ENCODE measurements at regions not wholly inside any gene's neighbourhood (a gene's known extent, or its start where the extent isn't known, plus 50 kb on each side); places are given as distances from the start of the nearest gene placed in this dataset.

- Histone ChIP-seq H3K9ac (ENCODE audit: low read length) (no peak overlapping the region), H3K4me3 (ENCODE audit: low read depth, low read length, poor library complexity, severe bottlenecking) (no peak overlapping the region), H3K27ac (ENCODE audit: low read depth, low read length, poor library complexity, severe bottlenecking) (no peak overlapping the region), H3K9me2 (ENCODE audit: low read depth, low read length) (no peaks in the 10 kb centered on the region), H3K36me3 (ENCODE audit: insufficient read depth, low read length) (no peaks in the 10 kb centered on the region), H3K79me2 (ENCODE audit: insufficient read depth, low read length) (no peaks in the 10 kb centered on the region), H3F3A (ENCODE audit: insufficient read depth, low read length) (no peaks in the 10 kb centered on the region), H2AFZ (ENCODE audit: low read length) (no peak overlapping the region), H3K9me3 (ENCODE audit: low read length) (no peaks in the 10 kb centered on the region), H3K4me2 (ENCODE audit: low read length) (no peak overlapping the region), H3K27me3 (ENCODE audit: insufficient read depth, low read length) (no peaks in the 10 kb centered on the region), H4K20me1 (ENCODE audit: insufficient read depth, low read length) (no peaks in the 10 kb centered on the region), H3K4me1 (ENCODE audit: insufficient read depth, low read length, severe bottlenecking) (no peaks in the 10 kb centered on the region)
- no peak for TF ChIP-seq EZH2 (IDR thresholded peaks at IDR 0.05; ENCODE audit: borderline replicate concordance, low read length)
- no peak for TF ChIP-seq CTCF (IDR thresholded peaks at IDR 0.05; ENCODE audit: low read length)
Observed at GRCh38 chr2:200028998-200029397, 73.6 kb downstream of the MAIP1 start.

GRCh38 chr2:200032895-200033294 is 77.5 kb downstream of the MAIP1 start:
- Histone ChIP-seq H2AFZ (ENCODE audit: low read length) (no peak overlapping the region), H4K20me1 (ENCODE audit: insufficient read depth, low read length) (no peaks in the 10 kb centered on the region), H3K4me2 (ENCODE audit: low read length) (no peak overlapping the region), H3K4me1 (ENCODE audit: insufficient read depth, low read length, severe bottlenecking) (no peaks in the 10 kb centered on the region), H3K27ac (ENCODE audit: low read depth, low read length, poor library complexity, severe bottlenecking) (no peak overlapping the region), H3K36me3 (ENCODE audit: insufficient read depth, low read length) (no peaks in the 10 kb centered on the region), H3K9me2 (ENCODE audit: low read depth, low read length) (no peaks in the 10 kb centered on the region), H3K9me3 (ENCODE audit: low read length) (no peaks in the 10 kb centered on the region), H3F3A (ENCODE audit: insufficient read depth, low read length) (no peaks in the 10 kb centered on the region), H3K27me3 (ENCODE audit: insufficient read depth, low read length) (no peaks in the 10 kb centered on the region), H3K79me2 (ENCODE audit: insufficient read depth, low read length) (no peaks in the 10 kb centered on the region), H3K9ac (ENCODE audit: low read length) (no peak overlapping the region), H3K4me3 (ENCODE audit: low read depth, low read length, poor library complexity, severe bottlenecking) (no peak overlapping the region)
- TF ChIP-seq CTCF (IDR thresholded peaks at IDR 0.05; ENCODE audit: low read length) (no peak), EZH2 (IDR thresholded peaks at IDR 0.05; ENCODE audit: borderline replicate concordance, low read length) (no peak)

GRCh38 chr2:200033929-200034328 is 78.5 kb downstream of the MAIP1 start:
- Histone ChIP-seq H3K36me3 (ENCODE audit: insufficient read depth, low read length) (no peaks in the 10 kb centered on the region), H3K9me2 (ENCODE audit: low read depth, low read length) (no peaks in the 10 kb centered on the region), H3K9me3 (ENCODE audit: low read length) (no peaks in the 10 kb centered on the region), H3F3A (ENCODE audit: insufficient read depth, low read length) (no peaks in the 10 kb centered on the region), H3K4me1 (ENCODE audit: insufficient read depth, low read length, severe bottlenecking) (no peaks in the 10 kb centered on the region), H2AFZ (ENCODE audit: low read length) (no peak overlapping the region), H3K27ac (ENCODE audit: low read depth, low read length, poor library complexity, severe bottlenecking) (no peak overlapping the region), H3K79me2 (ENCODE audit: insufficient read depth, low read length) (no peaks in the 10 kb centered on the region), H4K20me1 (ENCODE audit: insufficient read depth, low read length) (no peaks in the 10 kb centered on the region), H3K4me2 (ENCODE audit: low read length) (no peak overlapping the region), H3K4me3 (ENCODE audit: low read depth, low read length, poor library complexity, severe bottlenecking) (no peak overlapping the region), H3K9ac (ENCODE audit: low read length) (no peak overlapping the region), H3K27me3 (ENCODE audit: insufficient read depth, low read length) (no peaks in the 10 kb centered on the region)
- TF ChIP-seq EZH2 (IDR thresholded peaks at IDR 0.05; ENCODE audit: borderline replicate concordance, low read length) = no peak
- no peak for TF ChIP-seq CTCF (IDR thresholded peaks at IDR 0.05; ENCODE audit: low read length)

Measured in OCI-LY1 (cell line).